ENCODE measurements at regions not wholly inside any gene's neighbourhood (a gene's known extent, or its start where the extent isn't known, plus 50 kb on each side); places are given as distances from the start of the nearest gene placed in this dataset.

GRCh38 chr18:40698129-40698528, 1256.9 kb upstream of the PIK3C3 start:
- H3K4me2 ChIP-seq (ENCODE audit: low read depth, low read length, poor library complexity, severe bottlenecking) = no peak overlapping the region
- no peak overlapping the region for H3K9ac ChIP-seq (ENCODE audit: low read length)
- no peaks in the 10 kb centered on the region for H4K20me1 ChIP-seq (ENCODE audit: low read depth, low read length)
- H3K4me3 ChIP-seq (ENCODE audit: insufficient read depth, low read length, poor library complexity, severe bottlenecking) = no peak overlapping the region
- H2AFZ ChIP-seq (ENCODE audit: low read depth, low read length, severe bottlenecking) = no peak overlapping the region
- no peaks in the 10 kb centered on the region for H3K27me3 ChIP-seq (ENCODE audit: low read length)
- H3F3A ChIP-seq (ENCODE audit: insufficient read depth) = no peaks in the 10 kb centered on the region
- H3K79me2 ChIP-seq (ENCODE audit: insufficient read depth, low read length) = no peaks in the 10 kb centered on the region
- no peaks in the 10 kb centered on the region for H3K9me2 ChIP-seq (replicated peaks; ENCODE audit: insufficient read depth, low read length)
- peaks cover 20% of the 10 kb centered on the region; the same call in 1 of the 2 replicates for H3K9me3 ChIP-seq (ENCODE audit: insufficient read depth, low read length)
- TF ChIP-seq CTCF (IDR thresholded peaks at IDR 0.05; ENCODE audit: insufficient read depth, low read length, poor library complexity, severe bottlenecking) (no peak), EZH2phosphoT487 (conservative IDR thresholded peaks at IDR 0.05; ENCODE audit: low read length) (no peak)
- no peak overlapping the region for H3K27ac ChIP-seq (ENCODE audit: low read depth, low read length)
- no peaks in the 10 kb centered on the region for H3K36me3 ChIP-seq (ENCODE audit: low read length)

- Histone ChIP-seq H3K27me3 (ENCODE audit: low read length) (no peaks in the 10 kb centered on the region), H3K9ac (ENCODE audit: low read length) (no peak overlapping the region), H3F3A (ENCODE audit: insufficient read depth) (no peaks in the 10 kb centered on the region), H3K9me2 (replicated peaks; ENCODE audit: insufficient read depth, low read length) (no peaks in the 10 kb centered on the region), H4K20me1 (ENCODE audit: low read depth, low read length) (no peaks in the 10 kb centered on the region), H3K4me2 (ENCODE audit: low read depth, low read length, poor library complexity, severe bottlenecking) (no peak overlapping the region), H2AFZ (ENCODE audit: low read depth, low read length, severe bottlenecking) (no peak overlapping the region), H3K79me2 (ENCODE audit: insufficient read depth, low read length) (no peaks in the 10 kb centered on the region), H3K27ac (ENCODE audit: low read depth, low read length) (no peak overlapping the region), H3K4me3 (ENCODE audit: insufficient read depth, low read length, poor library complexity, severe bottlenecking) (no peak overlapping the region), H3K9me3 (ENCODE audit: insufficient read depth, low read length) (peaks cover 10% of the 10 kb centered on the region; the same call in 1 of the 2 replicates), H3K36me3 (ENCODE audit: low read length) (no peaks in the 10 kb centered on the region)
- TF ChIP-seq CTCF (IDR thresholded peaks at IDR 0.05; ENCODE audit: insufficient read depth, low read length, poor library complexity, severe bottlenecking) (no peak), EZH2phosphoT487 (conservative IDR thresholded peaks at IDR 0.05; ENCODE audit: low read length) (no peak)
Measured at GRCh38 chr18:40695526-40695925, 1259.5 kb upstream of the PIK3C3 start.

- H4K20me1 ChIP-seq (ENCODE audit: low read depth, low read length) = no peaks in the 10 kb centered on the region
- no peak overlapping the region for H3K4me2 ChIP-seq (ENCODE audit: low read depth, low read length, poor library complexity, severe bottlenecking)
- H3K36me3 ChIP-seq (ENCODE audit: low read length) = no peaks in the 10 kb centered on the region
- no peaks in the 10 kb centered on the region for H3K27me3 ChIP-seq (ENCODE audit: low read length)
- TF ChIP-seq EZH2phosphoT487 (conservative IDR thresholded peaks at IDR 0.05; ENCODE audit: low read length) (no peak), CTCF (IDR thresholded peaks at IDR 0.05; ENCODE audit: insufficient read depth, low read length, poor library complexity, severe bottlenecking) (no peak)
- H3F3A ChIP-seq (ENCODE audit: insufficient read depth) = no peaks in the 10 kb centered on the region
- no peaks in the 10 kb centered on the region for H3K79me2 ChIP-seq (ENCODE audit: insufficient read depth, low read length)
- no peak overlapping the region for H2AFZ ChIP-seq (ENCODE audit: low read depth, low read length, severe bottlenecking)
- no peak overlapping the region for H3K9ac ChIP-seq (ENCODE audit: low read length)
- H3K27ac ChIP-seq (ENCODE audit: low read depth, low read length) = no peak overlapping the region
- no peaks in the 10 kb centered on the region; the same call in 1 of the 2 replicates for H3K9me3 ChIP-seq (ENCODE audit: insufficient read depth, low read length)
- no peaks in the 10 kb centered on the region for H3K9me2 ChIP-seq (replicated peaks; ENCODE audit: insufficient read depth, low read length)
- no peak overlapping the region for H3K4me3 ChIP-seq (ENCODE audit: insufficient read depth, low read length, poor library complexity, severe bottlenecking)
Measured at GRCh38 chr18:40692871-40693270, 1262.2 kb upstream of the PIK3C3 start.

Data from SU-DHL-6 (cell line).